Breast epithelium (tissue), 4 donors: ENCODE measurements at regions not wholly inside any gene's neighbourhood (a gene's known extent, or its start where the extent isn't known, plus 50 kb on each side); places are given as distances from the start of the nearest gene placed in this dataset.

Experiments used
- DNase-seq, 2 donors: peaks; one replicate each; pipeline ENCODE4 v3.0.0-alpha.2; 2019; ENCODE audit warnings: low spot score in 2 of 2
- H3K27ac ChIP-seq, 2 donors: fragments of 200-600 bp; sonication (generic) in 1 of 2; one replicate each; pipeline ENCODE4 v1.5.1; 2016 to 2019; ENCODE audit warnings: mild to moderate bottlenecking in 1 of 2
- H3K27me3 ChIP-seq, 2 donors: fragments of 200-600 bp; sonication (generic) in 1 of 2; one replicate each; pipeline versions ENCODE4 v1.5.1 to v1.6.0; 2017 to 2019; ENCODE audit warnings: control low read depth in 1 of 2, mild to moderate bottlenecking in 1 of 2
- H3K36me3 ChIP-seq: fragments of 200-600 bp; one replicate; pipeline ENCODE4 v1.5.1; 2019
- H3K4me1 ChIP-seq, 2 donors: fragments of 200-600 bp; sonication (generic); one replicate each; pipeline ENCODE4 v1.5.1; 2016 to 2019; ENCODE audit warnings: control low read depth in 1 of 2
- H3K4me3 ChIP-seq, 3 donors: fragments of 200-600 bp; sonication (generic); 1 replicate in 2 of 3; 2 replicates in 1 of 3; pipeline ENCODE4 v1.5.1; 2016 to 2019; ENCODE audit warnings: mild to moderate bottlenecking in 3 of 3, moderate library complexity in 2 of 3
- H3K9me3 ChIP-seq, 2 donors: fragments of 200-600 bp; sonication (generic) in 1 of 2; one replicate each; pipeline ENCODE4 v1.5.1; 2016 to 2019; ENCODE audit warnings: control low read depth in 1 of 2
- CTCF ChIP-seq, 3 donors: fragments of 450-650 bp; IDR thresholded peaks; one replicate each; pipeline ENCODE4 v1.5.1; 2016 to 2017; ENCODE audit warnings: antibody characterized with exemption in 3 of 3, mild to moderate bottlenecking in 3 of 3, moderate library complexity in 3 of 3
- POLR2A ChIP-seq: fragments of 450-650 bp; IDR thresholded peaks from one replicate; pipeline ENCODE4 v1.6.1; 2016; ENCODE audit warnings: antibody characterized with exemption, mild to moderate bottlenecking, moderate library complexity
- POLR2AphosphoS5 ChIP-seq, 3 donors: sonication (generic); formaldehyde crosslinking; IDR thresholded peaks; one replicate each; pipeline ENCODE4 v1.6.1; 2017; ENCODE audit warnings: antibody characterized with exemption in 3 of 3
- intact Hi-C: fragments of 100-400 bp; cut with DNase I; formaldehyde crosslinking; loops from one replicate; pipeline ENCODE4 v1.15.1; 2023; ENCODE audit warnings: low total_unique reads

GRCh38 chr21:38679534-38679933 is 126.2 kb upstream of the ETS2 start:
- H3K4me3 ChIP-seq = no peak overlapping the region
- H3K27me3 ChIP-seq = peaks cover 0 to 15% of the 10 kb centered on the region in 2 donors
- TF ChIP-seq CTCF (IDR thresholded peaks at IDR 0.05) = no peak
- TF ChIP-seq POLR2A = no peak
- no peak for TF ChIP-seq POLR2AphosphoS5 (IDR thresholded peaks at IDR 0.05)
- H3K27ac ChIP-seq = no peak overlapping the region
- H3K4me1 ChIP-seq = no peaks in the 10 kb centered on the region
- H3K36me3 ChIP-seq = no peaks in the 10 kb centered on the region
- no peaks in the 10 kb centered on the region for H3K9me3 ChIP-seq
- no peak for DNase-seq
- intact Hi-C loops = no loop called here

GRCh38 chr21:38680401-38680800 is 125.3 kb upstream of the ETS2 start:
- H3K27ac ChIP-seq = no peak overlapping the region
- intact Hi-C loops = no loop called here

GRCh38 chr21:38683222-38683621 is 122.5 kb upstream of the ETS2 start:
- DNase-seq = no peak
- intact Hi-C loops = no loop called here
- no peak for TF ChIP-seq POLR2AphosphoS5 (IDR thresholded peaks at IDR 0.05)
- no peak for TF ChIP-seq POLR2A
- TF ChIP-seq CTCF (IDR thresholded peaks at IDR 0.05) = no peak
- no peak overlapping the region for H3K4me3 ChIP-seq
- H3K27me3 ChIP-seq = peaks cover 0 to 13% of the 10 kb centered on the region in 2 donors
- no peaks in the 10 kb centered on the region for H3K9me3 ChIP-seq
- no peaks in the 10 kb centered on the region for H3K36me3 ChIP-seq
- H3K4me1 ChIP-seq = no peaks in the 10 kb centered on the region
- no peak overlapping the region for H3K27ac ChIP-seq

More at GRCh38 chr21:38680401-38680800, 125.3 kb upstream of the ETS2 start:
- H3K4me1 ChIP-seq = no peaks in the 10 kb centered on the region
- H3K36me3 ChIP-seq = no peaks in the 10 kb centered on the region
- TF ChIP-seq POLR2A (no peak), POLR2AphosphoS5 (IDR thresholded peaks at IDR 0.05) (no peak), CTCF (IDR thresholded peaks at IDR 0.05) (no peak)
- DNase-seq = no peak
- no peaks in the 10 kb centered on the region for H3K9me3 ChIP-seq
- H3K4me3 ChIP-seq = no peak overlapping the region
- peaks cover 0 to 15% of the 10 kb centered on the region in 2 donors for H3K27me3 ChIP-seq

- intact Hi-C loops = no loop called here
- H3K4me3 ChIP-seq = no peak overlapping the region
- H3K27me3 ChIP-seq = peaks cover 0 to 9% of the 10 kb centered on the region in 2 donors
- H3K36me3 ChIP-seq = no peaks in the 10 kb centered on the region
- H3K9me3 ChIP-seq = peaks cover 0 to 7% of the 10 kb centered on the region in 2 donors
- H3K27ac ChIP-seq = no peak overlapping the region
- DNase-seq = no peak
- no peaks in the 10 kb centered on the region for H3K4me1 ChIP-seq
- TF ChIP-seq POLR2AphosphoS5 (IDR thresholded peaks at IDR 0.05) = no peak
- TF ChIP-seq CTCF (IDR thresholded peaks at IDR 0.05) = no peak
- TF ChIP-seq POLR2A = no peak
Observed at GRCh38 chr21:38688068-38688467, 117.7 kb upstream of the ETS2 start.

- no peak for DNase-seq
- H3K9me3 ChIP-seq = peaks cover 0 to 7% of the 10 kb centered on the region in 2 donors
- no peaks in the 10 kb centered on the region for H3K36me3 ChIP-seq
- no peak overlapping the region for H3K4me3 ChIP-seq
- no peak for TF ChIP-seq CTCF (IDR thresholded peaks at IDR 0.05)
- TF ChIP-seq POLR2A = no peak
- no peak for TF ChIP-seq POLR2AphosphoS5 (IDR thresholded peaks at IDR 0.05)
- H3K27me3 ChIP-seq = no peaks in the 10 kb centered on the region
- no peaks in the 10 kb centered on the region for H3K4me1 ChIP-seq
- no peak overlapping the region for H3K27ac ChIP-seq
- intact Hi-C loops = no loop called here
Observed at GRCh38 chr21:38691631-38692030, 114.1 kb upstream of the ETS2 start.
